Tibial artery (tissue), 4 donors: ENCODE measurements at regions not wholly inside any gene's neighbourhood (a gene's known extent, or its start where the extent isn't known, plus 50 kb on each side); places are given as distances from the start of the nearest gene placed in this dataset.

Experiments used
- DNase-seq, 2 donors: peaks; one replicate each; pipeline ENCODE4 v3.0.0-alpha.2; 2019
- H3K27ac ChIP-seq, 2 donors: fragments of 200-600 bp; sonication (generic) in 1 of 2; 1 replicate in 1 of 2; 2 replicates in 1 of 2; pipeline ENCODE4 v1.5.1; 2018 to 2019; ENCODE audit warnings: mild to moderate bottlenecking in 1 of 2
- H3K27me3 ChIP-seq, 2 donors: fragments of 200-600 bp; sonication (generic) in 1 of 2; one replicate each; pipeline versions ENCODE4 v1.5.1 to v1.6.0; 2016 to 2019
- H3K36me3 ChIP-seq, 3 donors: fragments of 200-600 bp; sonication (generic) in 2 of 3; one replicate each; pipeline ENCODE4 v1.5.1; 2016 to 2019; ENCODE audit warnings: mild to moderate bottlenecking in 2 of 3
- H3K4me1 ChIP-seq, 4 donors: fragments of 200-600 bp; sonication (generic) in 2 of 4; 1 replicate in 3 of 4; 2 replicates in 1 of 4; pipeline ENCODE4 v1.5.1; 2016 to 2019
- H3K4me3 ChIP-seq, 2 donors: fragments of 200-600 bp; sonication (generic) in 1 of 2; 1 replicate in 1 of 2; 2 replicates in 1 of 2; pipeline ENCODE4 v1.5.1; 2018 to 2019; ENCODE audit warnings: mild to moderate bottlenecking in 2 of 2
- H3K9me3 ChIP-seq, 3 donors: fragments of 200-600 bp; sonication (generic) in 1 of 3; one replicate each; pipeline ENCODE4 v1.5.1; 2016 to 2019
- intact Hi-C: fragments of 100-400 bp; cut with DNase I; formaldehyde crosslinking; loops from one replicate; pipeline ENCODE4 v1.15.0; 2023; ENCODE audit warnings: low total_unique reads
- TF ChIP-seq, protein P1 (sequence below), 2 experiments: fragments of 200-600 bp in 1 of 2; fragments of 450-650 bp in 1 of 2; IDR thresholded peaks; one replicate each; pipeline ENCODE4 v1.5.1; 2017 to 2019; ENCODE audit warnings: antibody characterized with exemption in 2 of 2, mild to moderate bottlenecking in 1 of 2, moderate library complexity in 1 of 2

DNA sequence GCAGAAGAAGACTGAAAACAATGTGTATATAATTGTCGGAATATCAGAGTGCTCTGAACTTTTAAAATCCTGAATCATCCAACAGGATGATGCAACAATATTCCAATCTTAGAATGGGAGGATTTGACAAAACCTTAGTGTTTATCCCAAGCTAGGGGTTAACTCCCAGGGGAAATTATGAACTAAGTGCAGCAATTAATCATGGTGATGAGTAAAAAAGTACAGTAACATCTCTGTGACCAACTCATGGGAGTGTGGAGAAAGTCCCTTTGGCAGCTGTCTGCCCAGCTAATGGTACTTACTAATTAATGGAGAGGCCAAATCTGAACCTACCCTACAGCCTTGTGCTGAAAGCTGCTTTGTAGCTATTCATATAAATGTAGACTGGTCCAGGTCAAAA is 257.6 kb upstream of the DDX53 start:
- no peaks in the 10 kb centered on the region for H3K4me1 ChIP-seq
- H3K9me3 ChIP-seq = no peaks in the 10 kb centered on the region
- H3K27me3 ChIP-seq = no peaks in the 10 kb centered on the region
- no peak overlapping the region for H3K4me3 ChIP-seq
- intact Hi-C loops = loop anchor here (10.0 kb wide), 1 partner anchor 757 kb away; no protein-coding TSS in a partner anchor
- H3K36me3 ChIP-seq = no peaks in the 10 kb centered on the region
- TF ChIP-seq, protein P1, sequence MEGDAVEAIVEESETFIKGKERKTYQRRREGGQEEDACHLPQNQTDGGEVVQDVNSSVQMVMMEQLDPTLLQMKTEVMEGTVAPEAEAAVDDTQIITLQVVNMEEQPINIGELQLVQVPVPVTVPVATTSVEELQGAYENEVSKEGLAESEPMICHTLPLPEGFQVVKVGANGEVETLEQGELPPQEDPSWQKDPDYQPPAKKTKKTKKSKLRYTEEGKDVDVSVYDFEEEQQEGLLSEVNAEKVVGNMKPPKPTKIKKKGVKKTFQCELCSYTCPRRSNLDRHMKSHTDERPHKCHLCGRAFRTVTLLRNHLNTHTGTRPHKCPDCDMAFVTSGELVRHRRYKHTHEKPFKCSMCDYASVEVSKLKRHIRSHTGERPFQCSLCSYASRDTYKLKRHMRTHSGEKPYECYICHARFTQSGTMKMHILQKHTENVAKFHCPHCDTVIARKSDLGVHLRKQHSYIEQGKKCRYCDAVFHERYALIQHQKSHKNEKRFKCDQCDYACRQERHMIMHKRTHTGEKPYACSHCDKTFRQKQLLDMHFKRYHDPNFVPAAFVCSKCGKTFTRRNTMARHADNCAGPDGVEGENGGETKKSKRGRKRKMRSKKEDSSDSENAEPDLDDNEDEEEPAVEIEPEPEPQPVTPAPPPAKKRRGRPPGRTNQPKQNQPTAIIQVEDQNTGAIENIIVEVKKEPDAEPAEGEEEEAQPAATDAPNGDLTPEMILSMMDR (IDR thresholded peaks at IDR 0.05) = no peak
- no peak overlapping the region for H3K27ac ChIP-seq
- no peak for DNase-seq

DNA sequence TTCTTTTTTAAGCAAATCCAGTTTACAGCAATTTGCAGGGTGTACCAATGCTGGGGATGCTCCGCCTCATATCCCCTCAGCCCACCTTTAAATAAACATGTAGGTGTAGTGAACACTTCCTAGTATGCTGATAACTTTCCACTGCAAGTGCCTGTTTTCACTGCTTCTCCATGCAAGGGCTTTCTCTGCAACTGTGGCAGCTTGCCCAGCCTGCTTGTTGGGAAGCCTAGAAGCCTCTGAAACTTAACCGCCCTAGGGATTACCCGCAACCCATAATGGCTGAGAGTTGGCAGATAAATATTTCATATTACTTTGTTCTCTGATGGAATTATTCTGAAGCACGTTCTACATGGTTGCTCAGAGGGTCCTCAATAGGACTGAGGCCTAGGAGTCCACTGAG is 253.7 kb upstream of the DDX53 start:
- TF ChIP-seq, protein P1 (IDR thresholded peaks at IDR 0.05) = no peak
- no peak overlapping the region for H3K27ac ChIP-seq
- no peak for DNase-seq

GRCh38 chrX:22748093-22748999 is 251.4 kb upstream of the DDX53 start:
- TF ChIP-seq, protein P1 (IDR thresholded peaks at IDR 0.05) = peak; percentile 48
- intact Hi-C loops = loop anchor here (5.0 to 10.0 kb wide), 2 partner anchors 611 to 764 kb away; no protein-coding TSS in a partner anchor
- Histone ChIP-seq H3K27ac (no peak overlapping the region), H3K36me3 (no peaks in the 10 kb centered on the region), H3K4me3 (no peak overlapping the region), H3K4me1 (no peaks in the 10 kb centered on the region), H3K27me3 (no peaks in the 10 kb centered on the region), H3K9me3 (no peaks in the 10 kb centered on the region)
- peak; percentile 18 to 46 for DNase-seq

More for the DNA sequence above, 253.7 kb upstream of the DDX53 start:
- H3K36me3 ChIP-seq = no peaks in the 10 kb centered on the region
- H3K9me3 ChIP-seq = no peaks in the 10 kb centered on the region
- no peaks in the 10 kb centered on the region for H3K27me3 ChIP-seq
- intact Hi-C loops = loop anchor here (5.0 to 10.0 kb wide), 2 partner anchors 609 to 761 kb away; no protein-coding TSS in a partner anchor
- no peaks in the 10 kb centered on the region for H3K4me1 ChIP-seq
- no peak overlapping the region for H3K4me3 ChIP-seq

GRCh38 chrX:22758807-22759481 is 240.8 kb upstream of the DDX53 start:
- no peaks in the 10 kb centered on the region for H3K36me3 ChIP-seq
- no peak for DNase-seq
- TF ChIP-seq, protein P1 (IDR thresholded peaks at IDR 0.05) = no peak
- no peaks in the 10 kb centered on the region for H3K27me3 ChIP-seq
- no peaks in the 10 kb centered on the region for H3K4me1 ChIP-seq
- no peak overlapping the region for H3K4me3 ChIP-seq
- intact Hi-C loops = no loop called here
- H3K27ac ChIP-seq = no peak overlapping the region
- no peaks in the 10 kb centered on the region for H3K9me3 ChIP-seq

- Histone ChIP-seq H3K4me3 (no peak overlapping the region), H3K27ac (no peak overlapping the region), H3K4me1 (no peaks in the 10 kb centered on the region), H3K27me3 (no peaks in the 10 kb centered on the region), H3K36me3 (no peaks in the 10 kb centered on the region), H3K9me3 (no peaks in the 10 kb centered on the region)
- TF ChIP-seq, protein P1 (IDR thresholded peaks at IDR 0.05) = no peak
- no peak for DNase-seq
- intact Hi-C loops = no loop called here
Measured at GRCh38 chrX:22760513-22761057, 239.2 kb upstream of the DDX53 start.
